NOMO-1 treated with DMSO at 0.1 percent for 48 hours (cell line): ENCODE measurements at regions not wholly inside any gene's neighbourhood (a gene's known extent, or its start where the extent isn't known, plus 50 kb on each side); places are given as distances from the start of the nearest gene placed in this dataset.

Source experiments
- DNase-seq: peaks from one replicate; lab custom pipeline; 2025; ENCODE audit not compliant: unreplicated experiment; lab: John Stamatoyannopoulos, UW

- DNase-seq = no peak
Observed at GRCh38 chr18:68435581-68435980, 279.3 kb downstream of the TMX3 start.

GRCh38 chr18:68431922-68432198 lies 283.0 kb downstream of the TMX3 start:
- DNase-seq = no peak

GRCh38 chr18:68431111-68431921 lies 283.6 kb downstream of the TMX3 start:
- no peak for DNase-seq

GRCh38 chr18:68429841-68430240 lies 285.1 kb downstream of the TMX3 start:
- DNase-seq = no peak

GRCh38 chr18:68429111-68429510 lies 285.8 kb downstream of the TMX3 start:
- no peak for DNase-seq

- no peak for DNase-seq
Observed at GRCh38 chr18:68428661-68429060, 286.2 kb downstream of the TMX3 start.

GRCh38 chr18:68427951-68428401 lies 286.9 kb downstream of the TMX3 start:
- no peak for DNase-seq

- no peak for DNase-seq
Observed at GRCh38 chr18:68426731-68427315, 288.1 kb downstream of the TMX3 start.

GRCh38 chr18:68418881-68419280 lies 296.0 kb downstream of the TMX3 start:
- no peak for DNase-seq

- DNase-seq = no peak
Observed at GRCh38 chr18:68418226-68418868, 296.6 kb downstream of the TMX3 start.

- no peak for DNase-seq
Observed at GRCh38 chr18:68417826-68418225, 297.1 kb downstream of the TMX3 start.

- no peak for DNase-seq
Observed at GRCh38 chr18:68417166-68417799, 297.6 kb downstream of the TMX3 start.

GRCh38 chr18:68414407-68414806 lies 300.5 kb downstream of the TMX3 start:
- DNase-seq = no peak

GRCh38 chr18:68409576-68409975 lies 305.3 kb downstream of the TMX3 start:
- no peak for DNase-seq

GRCh38 chr18:68406761-68407160 lies 308.1 kb downstream of the TMX3 start:
- DNase-seq = no peak

GRCh38 chr18:68402784-68403183 lies 312.1 kb downstream of the TMX3 start:
- no peak for DNase-seq

GRCh38 chr18:68400889-68401288 lies 314.0 kb downstream of the TMX3 start:
- DNase-seq = no peak

- no peak for DNase-seq
Observed at GRCh38 chr18:68399721-68400120, 315.2 kb downstream of the TMX3 start.

- no peak for DNase-seq
Observed at GRCh38 chr18:68397241-68398035, 317.5 kb downstream of the TMX3 start.

- no peak for DNase-seq
Observed at GRCh38 chr18:68394705-68395104, 320.2 kb downstream of the TMX3 start.

- no peak for DNase-seq
Observed at GRCh38 chr18:68391801-68392200, 323.1 kb downstream of the TMX3 start.
